ENCODE measurements at regions not wholly inside any gene's neighbourhood (a gene's known extent, or its start where the extent isn't known, plus 50 kb on each side); places are given as distances from the start of the nearest gene placed in this dataset.
"Not testable (repeated sequence)": the region's sequence is repeated elsewhere in the genome, so short reads cannot be mapped to it uniquely, and the experiment has no call there.

DNA sequence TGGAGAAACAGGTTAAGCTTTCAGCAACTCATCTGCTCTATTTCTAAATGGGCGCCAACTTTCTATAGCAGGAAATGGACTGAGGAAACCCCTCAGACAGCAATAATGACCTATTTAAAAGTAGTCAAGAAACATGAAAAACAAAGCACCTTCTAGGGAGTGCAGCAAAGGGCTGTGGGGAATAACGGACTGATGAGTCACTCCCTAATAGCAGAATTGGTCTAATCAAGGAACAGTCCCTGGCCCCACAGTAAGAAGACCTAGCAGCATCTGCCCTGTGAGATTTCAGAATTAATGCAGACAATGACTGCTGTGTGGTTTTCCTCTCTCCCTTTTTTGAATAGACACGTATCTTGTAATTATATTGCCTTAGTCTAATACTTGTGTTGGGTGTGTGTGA lies 602.9 kb downstream of the IPMK start:
- H3K36me3 Mint-ChIP-seq (ENCODE audit: low read depth): no peaks in the 10 kb centered on the region
- no peaks in the 10 kb centered on the region for H3K4me1 Mint-ChIP-seq
- H3K27ac Mint-ChIP-seq: no peak overlapping the region
- H3K4me3 Mint-ChIP-seq: no peak overlapping the region
- TF ChIP-seq CTCF (IDR thresholded peaks at IDR 0.05): no peak
- no peak for ATAC-seq (ENCODE audit: low read depth)
- no peak for DNase-seq
- no peaks in the 10 kb centered on the region for H3K9me3 Mint-ChIP-seq
- H3K27me3 Mint-ChIP-seq: no peaks in the 10 kb centered on the region
- intact Hi-C loops (cut with micrococcal nuclease): no loop called here
- CTCF ChIA-PET: no interaction called here
- POLR2A ChIA-PET: no interaction called here

- POLR2A ChIA-PET: no interaction called here
- no peaks in the 10 kb centered on the region for H3K4me1 Mint-ChIP-seq
- no peaks in the 10 kb centered on the region for H3K36me3 Mint-ChIP-seq (ENCODE audit: low read depth)
- no peak for TF ChIP-seq CTCF (IDR thresholded peaks at IDR 0.05)
- H3K27ac Mint-ChIP-seq: no peak overlapping the region
- DNase-seq (no peak), ATAC-seq (ENCODE audit: low read depth) (no peak)
- CTCF ChIA-PET: no interaction called here
- no peaks in the 10 kb centered on the region for H3K27me3 Mint-ChIP-seq
- no peak overlapping the region for H3K4me3 Mint-ChIP-seq
- intact Hi-C loops (cut with micrococcal nuclease): no loop called here
- no peaks in the 10 kb centered on the region for H3K9me3 Mint-ChIP-seq
Observed at GRCh38 chr10:57663401-57663800, 604.3 kb downstream of the IPMK start.

- no peaks in the 10 kb centered on the region for H3K27me3 Mint-ChIP-seq
Observed at GRCh38 chr10:57661206-57661605, 606.5 kb downstream of the IPMK start.

DNA sequence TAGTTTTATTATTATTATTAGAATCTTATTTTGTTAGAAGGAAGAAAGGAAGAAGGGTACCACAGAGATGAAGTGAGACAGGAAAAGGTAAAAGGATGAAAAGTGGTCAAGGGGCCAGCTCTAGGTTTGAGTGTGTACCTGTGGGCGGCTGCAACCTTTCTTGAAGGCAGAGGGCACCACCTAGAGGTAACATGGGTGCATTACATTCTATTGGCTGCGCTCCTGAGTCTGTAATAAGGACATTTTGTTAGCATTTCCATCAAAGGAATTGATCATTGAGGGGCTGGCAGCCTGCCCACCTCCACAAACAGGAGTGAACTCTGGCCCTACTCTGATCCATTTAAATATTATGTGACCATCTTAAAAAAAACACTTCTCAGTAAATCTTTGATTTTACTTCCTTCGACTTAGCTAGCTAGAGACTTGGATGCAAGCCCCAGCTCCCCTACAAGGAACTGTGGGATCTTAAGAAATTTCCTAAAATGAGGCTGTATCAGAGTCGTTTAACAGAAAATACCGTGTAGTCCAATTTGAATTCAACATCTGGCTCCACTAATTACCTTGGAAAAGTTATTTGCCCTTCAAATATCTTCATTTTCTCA lies 610.4 kb downstream of the IPMK start:
- intact Hi-C loops (cut with micrococcal nuclease): no loop called here
- TF ChIP-seq CTCF (IDR thresholded peaks at IDR 0.05): peak; percentile 17
- H3K27ac Mint-ChIP-seq: no peak overlapping the region
- H3K4me3 Mint-ChIP-seq: no peak overlapping the region
- H3K27me3 Mint-ChIP-seq: no peaks in the 10 kb centered on the region
- DNase-seq: no peak
- POLR2A ChIA-PET: no interaction called here
- no peaks in the 10 kb centered on the region for H3K9me3 Mint-ChIP-seq
- H3K36me3 Mint-ChIP-seq (ENCODE audit: low read depth): no peaks in the 10 kb centered on the region
- CTCF ChIA-PET: interaction anchor here (0.6 kb wide), 1 partner anchor 8 kb away, joined by 3 read pairs; no protein-coding TSS in a partner anchor
- ATAC-seq (ENCODE audit: low read depth): peak; percentile 62
- H3K4me1 Mint-ChIP-seq: no peaks in the 10 kb centered on the region

More at GRCh38 chr10:57661206-57661605, 606.5 kb downstream of the IPMK start:
- intact Hi-C loops (cut with micrococcal nuclease): no loop called here
- Mint-ChIP-seq H3K36me3 (ENCODE audit: low read depth) (no peaks in the 10 kb centered on the region), H3K4me3 (no peak overlapping the region), H3K9me3 (no peaks in the 10 kb centered on the region), H3K27ac (no peak overlapping the region), H3K4me1 (no peaks in the 10 kb centered on the region)
- POLR2A ChIA-PET: no interaction called here
- no peak for ATAC-seq (ENCODE audit: low read depth)
- CTCF ChIA-PET: no interaction called here
- no peak for TF ChIP-seq CTCF (IDR thresholded peaks at IDR 0.05)
- no peak for DNase-seq

DNA sequence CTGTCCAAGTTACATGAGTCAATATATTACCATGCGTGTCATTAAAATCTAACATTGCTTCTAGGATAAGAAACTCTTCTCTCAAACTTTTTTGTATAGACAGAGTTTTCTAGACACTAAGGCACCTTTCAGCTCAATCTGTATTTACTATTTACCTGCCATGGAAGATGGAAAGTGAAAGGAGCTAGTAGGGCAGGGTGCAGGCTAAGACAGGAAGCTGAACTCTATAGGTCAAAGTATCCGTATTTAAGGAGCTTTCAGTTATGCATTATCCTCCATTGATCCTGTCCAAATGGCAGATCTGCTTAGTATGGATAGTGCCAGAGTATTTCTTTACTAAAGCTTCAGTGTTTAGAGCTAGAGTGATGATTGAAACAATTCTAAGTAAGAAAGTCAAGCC lies 612.8 kb downstream of the IPMK start:
- no peak for DNase-seq
- TF ChIP-seq CTCF (IDR thresholded peaks at IDR 0.05): no peak
- H3K9me3 Mint-ChIP-seq: peaks cover 2% of the 10 kb centered on the region
- H3K36me3 Mint-ChIP-seq (ENCODE audit: low read depth): no peaks in the 10 kb centered on the region
- ChIA-PET CTCF (interaction anchor here (1.0 kb wide), 1 partner anchor 9 kb away, joined by 3 read pairs; no protein-coding TSS in a partner anchor), POLR2A (no interaction called here)
- H3K27me3 Mint-ChIP-seq: no peaks in the 10 kb centered on the region
- no peaks in the 10 kb centered on the region for H3K4me1 Mint-ChIP-seq
- no peak overlapping the region for H3K4me3 Mint-ChIP-seq
- no peak overlapping the region for H3K27ac Mint-ChIP-seq
- ATAC-seq (ENCODE audit: low read depth): no peak
- intact Hi-C loops (cut with micrococcal nuclease): no loop called here

GRCh38 chr10:57645108-57645507 lies 622.6 kb downstream of the IPMK start:
- H3K4me3 Mint-ChIP-seq; H3K27me3 Mint-ChIP-seq; H3K9me3 Mint-ChIP-seq; CTCF ChIA-PET; intact Hi-C loops (cut with micrococcal nuclease); POLR2A ChIA-PET; H3K27ac Mint-ChIP-seq; DNase-seq; H3K36me3 Mint-ChIP-seq (ENCODE audit: low read depth); ATAC-seq (ENCODE audit: low read depth); H3K4me1 Mint-ChIP-seq: not testable (repeated sequence)

Data from activated B cell treated with CpG ODN at 0.5 μM for 24 hours (primary cell).